ENCODE measurements at regions not wholly inside any gene's neighbourhood (a gene's known extent, or its start where the extent isn't known, plus 50 kb on each side); places are given as distances from the start of the nearest gene placed in this dataset.

- intact Hi-C loops (cut with micrococcal nuclease; ENCODE audit: unreplicated experiment) (no loop called here), in situ Hi-C loops (cut with HindIII; ENCODE audit: low pct_unique_long_range_greater_than_20kb, low sequenced_read_pairs) (no loop called here)
- POLR2A ChIA-PET, result no interaction called here
- H3K36me3 ChIP-seq (ENCODE audit: control insufficient read depth, insufficient read depth, low read length), result no peaks in the 10 kb centered on the region
- no peaks in the 10 kb centered on the region for H3K4me1 ChIP-seq (ENCODE audit: control insufficient read depth, insufficient read depth, low read length)
- DNase-seq (ENCODE audit: low read depth, low spot score) (no peak), ATAC-seq (no peak)
- no peaks in the 10 kb centered on the region for H3K9me3 ChIP-seq (ENCODE audit: control insufficient read depth, insufficient read depth, low read depth, low read length)
- no TSS peak for BruUV-seq (replicated peaks)
- TF ChIP-seq CTCF (IDR thresholded peaks at IDR 0.05) (no peak), POLR2AphosphoS5 (IDR thresholded peaks at IDR 0.05; ENCODE audit: low read depth, low read length) (no peak), SIN3A (IDR thresholded peaks at IDR 0.05; ENCODE audit: borderline replicate concordance, insufficient read depth, low read depth, low read length) (no peak), REST (IDR thresholded peaks at IDR 0.05; ENCODE audit: insufficient read depth in 1 of 2, low read depth in 2 of 2, low read length in 1 of 2) (no peak), TCF7L2 (IDR thresholded peaks at IDR 0.05; ENCODE audit: low read depth, low read length) (no peak)
- H3K27me3 ChIP-seq (ENCODE audit: control insufficient read depth, insufficient read depth, low read length), result no peaks in the 10 kb centered on the region
- CTCF ChIA-PET, result no interaction called here
- H3K4me3 ChIP-seq (ENCODE audit: low read depth in 2 of 2, low read length in 2 of 2), result no peak overlapping the region
- H3K27ac ChIP-seq (ENCODE audit: low read length), result no peak overlapping the region
Measured at GRCh38 chr2:58991357-58991756, 750.2 kb upstream of the FANCL start.

- ATAC-seq (no peak), DNase-seq (ENCODE audit: low read depth, low spot score) (no peak)
- H3K27ac ChIP-seq (ENCODE audit: low read length), result no peak overlapping the region
- no peaks in the 10 kb centered on the region for H3K36me3 ChIP-seq (ENCODE audit: control insufficient read depth, insufficient read depth, low read length)
- intact Hi-C loops (cut with micrococcal nuclease; ENCODE audit: unreplicated experiment), result no loop called here
- H3K27me3 ChIP-seq (ENCODE audit: control insufficient read depth, insufficient read depth, low read length), result no peaks in the 10 kb centered on the region
- in situ Hi-C loops (cut with HindIII; ENCODE audit: low pct_unique_long_range_greater_than_20kb, low sequenced_read_pairs), result no loop called here
- no peak overlapping the region for H3K4me3 ChIP-seq (ENCODE audit: low read depth in 2 of 2, low read length in 2 of 2)
- no peaks in the 10 kb centered on the region for H3K9me3 ChIP-seq (ENCODE audit: control insufficient read depth, insufficient read depth, low read depth, low read length)
- no peak for TF ChIP-seq SIN3A (IDR thresholded peaks at IDR 0.05; ENCODE audit: borderline replicate concordance, insufficient read depth, low read depth, low read length)
- TF ChIP-seq CTCF (IDR thresholded peaks at IDR 0.05), result no peak
- no peak for TF ChIP-seq REST (IDR thresholded peaks at IDR 0.05; ENCODE audit: insufficient read depth in 1 of 2, low read depth in 2 of 2, low read length in 1 of 2)
- TF ChIP-seq POLR2AphosphoS5 (IDR thresholded peaks at IDR 0.05; ENCODE audit: low read depth, low read length), result no peak
- TF ChIP-seq TCF7L2 (IDR thresholded peaks at IDR 0.05; ENCODE audit: low read depth, low read length), result no peak
- H3K4me1 ChIP-seq (ENCODE audit: control insufficient read depth, insufficient read depth, low read length), result no peaks in the 10 kb centered on the region
- CTCF ChIA-PET, result no interaction called here
- POLR2A ChIA-PET, result no interaction called here
- no TSS peak for BruUV-seq (replicated peaks)
Measured at GRCh38 chr2:58985541-58985940, 744.4 kb upstream of the FANCL start.
